Fibroblast of mammary gland (primary cell): ENCODE measurements at regions not wholly inside any gene's neighbourhood (a gene's known extent, or its start where the extent isn't known, plus 50 kb on each side); places are given as distances from the start of the nearest gene placed in this dataset.

ENCODE experiments used
- DNase-seq: peaks from one replicate; pipeline ENCODE4 v3.0.0-alpha.2; 2010; ENCODE audit warnings: low read depth
- H3K4me3 ChIP-seq: 2 replicates; pipeline ENCODE4 v1.5.1; 2011; ENCODE audit warnings: low read depth, mild to moderate bottlenecking, low read length, moderate library complexity; ENCODE audit not compliant: control insufficient read depth
- CTCF ChIP-seq: conservative IDR thresholded peaks from 2 replicates; pipeline ENCODE4 v1.5.1; 2011; ENCODE audit warnings: low read depth, low read length, inconsistent platforms; ENCODE audit not compliant: control insufficient read depth, insufficient read depth

GRCh38 chr15:29883126-29883525 lies 60.9 kb upstream of the TJP1 start:
- no peak overlapping the region for H3K4me3 ChIP-seq
- no peak for TF ChIP-seq CTCF
- no peak for DNase-seq

GRCh38 chr15:29880886-29881285 lies 58.6 kb upstream of the TJP1 start:
- no peak overlapping the region for H3K4me3 ChIP-seq
- DNase-seq = no peak
- no peak for TF ChIP-seq CTCF

- no peak for DNase-seq
- H3K4me3 ChIP-seq = no peak overlapping the region
- no peak for TF ChIP-seq CTCF
Measured at GRCh38 chr15:29880341-29880740, 58.1 kb upstream of the TJP1 start.

GRCh38 chr15:29874977-29875376 lies 52.7 kb upstream of the TJP1 start:
- no peak for DNase-seq
- H3K4me3 ChIP-seq = no peak overlapping the region
- no peak for TF ChIP-seq CTCF

GRCh38 chr15:29873947-29874411 lies 51.7 kb upstream of the TJP1 start:
- DNase-seq = no peak
- no peak for TF ChIP-seq CTCF
- H3K4me3 ChIP-seq = no peak overlapping the region

- DNase-seq = no peak
- no peak for TF ChIP-seq CTCF
- H3K4me3 ChIP-seq = no peak overlapping the region
Measured at GRCh38 chr15:29873264-29873663, 51.0 kb upstream of the TJP1 start.

- TF ChIP-seq CTCF = no peak
- DNase-seq = no peak
- no peak overlapping the region for H3K4me3 ChIP-seq
Measured at GRCh38 chr15:29872716-29873115, 50.4 kb upstream of the TJP1 start.
